GM23248 (cell line): ENCODE measurements at regions not wholly inside any gene's neighbourhood (a gene's known extent, or its start where the extent isn't known, plus 50 kb on each side); places are given as distances from the start of the nearest gene placed in this dataset.

ENCODE experiments used
- DNase-seq: peaks from one replicate; pipeline ENCODE4 v3.0.0-alpha.2; 2015
- H2AFZ ChIP-seq: fragments of 200-600 bp; sonication (generic); 2 replicates; pipeline ENCODE4 v1.6.1; 2016; ENCODE audit warnings: antibody characterized with exemption
- H3F3A ChIP-seq: fragments of 200-600 bp; sonication (generic); 2 replicates; pipeline ENCODE4 v1.6.1; 2016; ENCODE audit warnings: mild to moderate bottlenecking, antibody characterized with exemption, mixed run types; ENCODE audit not compliant: insufficient read depth
- H3K27ac ChIP-seq: fragments of 200-600 bp; sonication (generic); 2 replicates; pipeline ENCODE4 v1.5.1; 2016; ENCODE audit warnings: mild to moderate bottlenecking
- H3K27me3 ChIP-seq: fragments of 200-600 bp; sonication (generic); replicated peaks from 2 replicates; pipeline ENCODE4 v1.6.1; 2016; ENCODE audit warnings: mild to moderate bottlenecking; ENCODE audit not compliant: insufficient read depth
- H3K36me3 ChIP-seq: fragments of 200-600 bp; sonication (generic); 2 replicates; pipeline ENCODE4 v1.6.1; 2016; ENCODE audit warnings: low read depth, mild to moderate bottlenecking
- H3K4me1 ChIP-seq: fragments of 200-600 bp; sonication (generic); 2 replicates; pipeline ENCODE4 v1.6.1; 2016; ENCODE audit warnings: mild to moderate bottlenecking; ENCODE audit not compliant: insufficient read depth
- H3K4me2 ChIP-seq: fragments of 200-600 bp; sonication (generic); one replicate; pipeline ENCODE4 v1.6.1; 2016; ENCODE audit warnings: mild to moderate bottlenecking; ENCODE audit not compliant: unreplicated experiment
- H3K4me3 ChIP-seq: fragments of 200-600 bp; sonication (generic); 2 replicates; pipeline ENCODE4 v1.5.1; 2016; ENCODE audit warnings: mild to moderate bottlenecking
- H3K79me2 ChIP-seq: fragments of 200-600 bp; sonication (generic); 2 replicates; pipeline ENCODE4 v1.6.1; 2016; ENCODE audit warnings: mild to moderate bottlenecking; ENCODE audit not compliant: insufficient read depth
- H3K9ac ChIP-seq: fragments of 200-600 bp; sonication (generic); 2 replicates; pipeline ENCODE4 v1.6.1; 2016; ENCODE audit warnings: mild to moderate bottlenecking
- H3K9me2 ChIP-seq: fragments of 200-600 bp; sonication (generic); 2 replicates; pipeline ENCODE4 v1.6.1; 2016; ENCODE audit warnings: mixed run types, mild to moderate bottlenecking, moderate library complexity; ENCODE audit not compliant: insufficient read depth
- H3K9me3 ChIP-seq: fragments of 200-600 bp; sonication (generic); one replicate; pipeline ENCODE4 v1.6.1; 2017; ENCODE audit warnings: low read depth
- H4K20me1 ChIP-seq: fragments of 200-600 bp; sonication (generic); 2 replicates; pipeline ENCODE4 v1.6.0; 2016; ENCODE audit not compliant: insufficient read depth
- EZH2 ChIP-seq: fragments of 200-600 bp; sonication (generic); IDR thresholded peaks from 2 replicates; pipeline ENCODE4 v1.6.1; 2018; ENCODE audit warnings: antibody characterized with exemption, mild to moderate bottlenecking; ENCODE audit not compliant: insufficient read depth, poor library complexity, severe bottlenecking
- EZH2phosphoT487 ChIP-seq: fragments of 200-600 bp; sonication (generic); IDR thresholded peaks from 2 replicates; pipeline ENCODE4 v1.6.1; 2018; ENCODE audit warnings: antibody characterized with exemption, moderate library complexity, mild to moderate bottlenecking, low read depth; ENCODE audit not compliant: insufficient read depth
- WGBS, 2 experiments: methylation state at CpG; one replicate each; pipeline ENCODE4 v1.1.6; 2015 to 2017; ENCODE audit warnings: low lambda C conversion rate in 2 of 2, low coverage in 1 of 2; ENCODE audit errors: missing lambda C conversion rate in 2 of 2; 5-methylcytosine and 5-hydroxymethylcytosine counted together
- in situ Hi-C: fragments of 300-500 bp; cut with MboI; formaldehyde crosslinking; loops from 2 replicates; pipeline ENCODE4 v1.15.0; 2020

GRCh38 chr11:128206461-128206860, 380.9 kb downstream of the ETS1 start:
- no peaks in the 10 kb centered on the region for H4K20me1 ChIP-seq
- H3K36me3 ChIP-seq = no peaks in the 10 kb centered on the region
- in situ Hi-C loops = no loop called here
- no peak overlapping the region for H3K4me2 ChIP-seq
- H3F3A ChIP-seq = peaks cover 48% of the 10 kb centered on the region
- no peaks in the 10 kb centered on the region for H3K79me2 ChIP-seq
- no peak overlapping the region for H3K4me3 ChIP-seq
- no peaks in the 10 kb centered on the region for H3K9me3 ChIP-seq
- no peaks in the 10 kb centered on the region for H3K9me2 ChIP-seq
- TF ChIP-seq EZH2phosphoT487 = no peak
- no peak for DNase-seq
- peaks cover 43% of the 10 kb centered on the region for H3K4me1 ChIP-seq
- no peak overlapping the region for H3K27ac ChIP-seq
- no peak overlapping the region for H2AFZ ChIP-seq
- H3K9ac ChIP-seq = no peak overlapping the region
- no peaks in the 10 kb centered on the region for H3K27me3 ChIP-seq

GRCh38 chr11:128205796-128206195, 381.6 kb downstream of the ETS1 start:
- TF ChIP-seq EZH2 = no peak
- no peak for TF ChIP-seq EZH2phosphoT487
- H4K20me1 ChIP-seq = no peaks in the 10 kb centered on the region
- peaks cover 41% of the 10 kb centered on the region for H3F3A ChIP-seq
- in situ Hi-C loops = no loop called here
- H3K79me2 ChIP-seq = no peaks in the 10 kb centered on the region
- H3K9me2 ChIP-seq = no peaks in the 10 kb centered on the region
- H3K9me3 ChIP-seq = no peaks in the 10 kb centered on the region
- H3K4me1 ChIP-seq = peaks cover 37% of the 10 kb centered on the region
- no peak overlapping the region for H2AFZ ChIP-seq
- no peaks in the 10 kb centered on the region for H3K27me3 ChIP-seq
- no peak overlapping the region for H3K9ac ChIP-seq
- no peak overlapping the region for H3K27ac ChIP-seq
- no peak for DNase-seq
- no peak overlapping the region for H3K4me3 ChIP-seq
- no peak overlapping the region for H3K4me2 ChIP-seq
- no peaks in the 10 kb centered on the region for H3K36me3 ChIP-seq

GRCh38 chr11:128204898-128205297, 382.5 kb downstream of the ETS1 start:
- Histone ChIP-seq H2AFZ (no peak overlapping the region), H3K4me2 (no peak overlapping the region), H3K4me1 (peaks cover 28% of the 10 kb centered on the region), H4K20me1 (no peaks in the 10 kb centered on the region), H3K27ac (no peak overlapping the region), H3K79me2 (no peaks in the 10 kb centered on the region), H3K4me3 (no peak overlapping the region), H3K27me3 (no peaks in the 10 kb centered on the region), H3K9me3 (no peaks in the 10 kb centered on the region), H3K9ac (no peak overlapping the region), H3K9me2 (no peaks in the 10 kb centered on the region), H3F3A (peaks cover 32% of the 10 kb centered on the region), H3K36me3 (no peaks in the 10 kb centered on the region)
- no peak for DNase-seq
- in situ Hi-C loops = no loop called here
- 97 to 100% methylated on average over 3 of the region's 3 CpGs for WGBS, 2 experiments
- TF ChIP-seq EZH2phosphoT487 (no peak), EZH2 (no peak)

GRCh38 chr11:128201801-128202200, 385.6 kb downstream of the ETS1 start:
- no peak for DNase-seq
- no peak overlapping the region for H3K4me3 ChIP-seq
- peaks cover 6% of the 10 kb centered on the region for H3K4me1 ChIP-seq
- H3K79me2 ChIP-seq = no peaks in the 10 kb centered on the region
- H4K20me1 ChIP-seq = no peaks in the 10 kb centered on the region
- WGBS, 2 experiments = 77 to 78% methylated on average over 4 of the region's 4 CpGs
- no peaks in the 10 kb centered on the region for H3K9me2 ChIP-seq
- H3K36me3 ChIP-seq = no peaks in the 10 kb centered on the region
- TF ChIP-seq EZH2 = no peak
- TF ChIP-seq EZH2phosphoT487 = no peak
- H3F3A ChIP-seq = peaks cover 3% of the 10 kb centered on the region; the same call in 1 of the 2 replicates
- in situ Hi-C loops = no loop called here
- no peak overlapping the region for H3K27ac ChIP-seq
- H3K9me3 ChIP-seq = no peaks in the 10 kb centered on the region
- no peak overlapping the region for H2AFZ ChIP-seq
- no peaks in the 10 kb centered on the region for H3K27me3 ChIP-seq
- no peak overlapping the region for H3K4me2 ChIP-seq
- H3K9ac ChIP-seq = no peak overlapping the region

GRCh38 chr11:128201009-128201408, 386.3 kb downstream of the ETS1 start:
- no peak for TF ChIP-seq EZH2
- TF ChIP-seq EZH2phosphoT487 = no peak
- peaks cover 14% of the 10 kb centered on the region for H3K4me1 ChIP-seq
- H3F3A ChIP-seq = peaks cover 8% of the 10 kb centered on the region; the same call in 1 of the 2 replicates
- H3K27ac ChIP-seq = no peak overlapping the region
- no peaks in the 10 kb centered on the region for H3K9me3 ChIP-seq
- no peak overlapping the region for H2AFZ ChIP-seq
- in situ Hi-C loops = no loop called here
- WGBS, 2 experiments = 90 to 93% methylated on average over 5 of the region's 5 CpGs
- no peaks in the 10 kb centered on the region for H3K9me2 ChIP-seq
- H3K4me3 ChIP-seq = no peak overlapping the region
- H3K79me2 ChIP-seq = no peaks in the 10 kb centered on the region
- no peak overlapping the region for H3K9ac ChIP-seq
- no peaks in the 10 kb centered on the region for H4K20me1 ChIP-seq
- DNase-seq = no peak
- H3K36me3 ChIP-seq = no peaks in the 10 kb centered on the region
- H3K27me3 ChIP-seq = no peaks in the 10 kb centered on the region
- H3K4me2 ChIP-seq = no peak overlapping the region
